Skeletal muscle tissue (tissue), 3 donors: ENCODE measurements at regions not wholly inside any gene's neighbourhood (a gene's known extent, or its start where the extent isn't known, plus 50 kb on each side); places are given as distances from the start of the nearest gene placed in this dataset.

Source experiments
- H3K27ac ChIP-seq: one replicate; pipeline ENCODE4 v1.7.0; 2013; ENCODE audit warnings: mild to moderate bottlenecking, low read depth, low read length, inconsistent platforms
- H3K27me3 ChIP-seq, 3 donors: one replicate each; pipeline ENCODE4 v1.7.0; 2013; ENCODE audit warnings: low read length in 3 of 3; ENCODE audit not compliant: control insufficient read depth in 3 of 3, insufficient read depth in 3 of 3
- H3K36me3 ChIP-seq, 3 donors: one replicate each; pipeline ENCODE4 v1.7.0; 2013; ENCODE audit warnings: low read length in 3 of 3; ENCODE audit not compliant: control insufficient read depth in 3 of 3, insufficient read depth in 3 of 3
- H3K4me1 ChIP-seq, 3 donors: one replicate each; pipeline ENCODE4 v1.7.0; 2013; ENCODE audit warnings: low read length in 3 of 3, mild to moderate bottlenecking in 3 of 3; ENCODE audit not compliant: control insufficient read depth in 3 of 3, insufficient read depth in 3 of 3
- H3K4me3 ChIP-seq, 3 donors: one replicate each; pipeline ENCODE4 v1.7.0; 2013; ENCODE audit warnings: low read length in 3 of 3
- H3K9ac ChIP-seq, 3 donors: one replicate each; pipeline ENCODE4 v1.7.0; 2013; ENCODE audit warnings: low read length in 3 of 3, mild to moderate bottlenecking in 3 of 3, moderate library complexity in 2 of 3, low read depth in 1 of 3
- H3K9me3 ChIP-seq, 3 donors: one replicate each; pipeline ENCODE4 v1.7.0; 2013; ENCODE audit warnings: low read length in 3 of 3; ENCODE audit not compliant: control insufficient read depth in 3 of 3
- donor health status: Osteomylitis.

DNA sequence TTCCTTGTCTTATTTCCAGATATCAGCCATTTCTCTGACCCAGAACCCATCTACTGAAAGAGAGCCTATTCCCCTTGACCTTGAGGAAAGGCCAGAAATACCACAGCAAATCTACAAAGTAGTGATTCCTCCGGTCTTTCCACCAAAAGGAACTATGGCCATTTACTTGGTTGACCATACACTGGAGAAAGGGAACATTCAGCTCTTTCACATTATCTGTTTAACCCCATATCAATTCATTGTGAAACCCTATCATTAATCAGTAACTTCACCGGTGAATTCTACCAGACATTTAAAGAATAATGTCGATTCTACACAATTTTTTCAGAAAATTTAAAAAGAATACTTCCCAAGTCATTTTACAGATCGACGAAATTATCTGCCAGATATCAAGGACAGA is 265.7 kb upstream of the CLEC14A start:
- H3K4me3 ChIP-seq: no peak overlapping the region
- peaks cover 0 to 3% (median 0%) of the 10 kb centered on the region in 3 donors for H3K4me1 ChIP-seq
- H3K27me3 ChIP-seq: no peaks in the 10 kb centered on the region
- H3K36me3 ChIP-seq: no peaks in the 10 kb centered on the region
- H3K9me3 ChIP-seq: no peaks in the 10 kb centered on the region
- no peak overlapping the region for H3K27ac ChIP-seq
- H3K9ac ChIP-seq: no peak overlapping the region

DNA sequence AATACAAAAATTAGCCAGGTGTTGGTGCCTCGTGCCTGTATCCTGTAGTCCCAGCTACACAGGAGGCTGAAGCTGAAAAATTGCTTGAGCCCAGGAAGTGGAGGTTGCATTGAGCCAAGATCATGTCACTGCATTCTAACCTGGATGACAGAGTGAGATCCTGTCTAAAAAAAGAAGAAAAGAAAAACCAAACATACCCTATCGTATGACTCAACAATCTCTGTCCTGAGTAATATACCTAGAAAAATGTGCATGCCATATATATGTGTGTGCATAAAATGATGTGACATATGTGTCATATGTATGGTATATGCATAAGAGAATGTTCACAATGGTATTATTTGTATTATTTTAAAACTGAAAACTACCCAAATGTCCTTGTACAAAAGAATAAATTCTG is 261.5 kb upstream of the CLEC14A start:
- no peaks in the 10 kb centered on the region for H3K9me3 ChIP-seq
- no peak overlapping the region for H3K4me3 ChIP-seq
- H3K9ac ChIP-seq: no peak overlapping the region
- H3K27me3 ChIP-seq: no peaks in the 10 kb centered on the region
- no peak overlapping the region for H3K27ac ChIP-seq
- no peaks in the 10 kb centered on the region for H3K36me3 ChIP-seq
- peaks cover 0 to 3% (median 0%) of the 10 kb centered on the region in 3 donors for H3K4me1 ChIP-seq

GRCh38 chr14:38512236-38512635 is 256.3 kb upstream of the CLEC14A start:
- Histone ChIP-seq H3K27ac (no peak overlapping the region), H3K9ac (no peak overlapping the region), H3K27me3 (no peaks in the 10 kb centered on the region), H3K4me3 (no peak overlapping the region), H3K36me3 (no peaks in the 10 kb centered on the region), H3K9me3 (no peaks in the 10 kb centered on the region), H3K4me1 (peaks cover 3 to 11% (median 5%) of the 10 kb centered on the region in 3 donors)

DNA sequence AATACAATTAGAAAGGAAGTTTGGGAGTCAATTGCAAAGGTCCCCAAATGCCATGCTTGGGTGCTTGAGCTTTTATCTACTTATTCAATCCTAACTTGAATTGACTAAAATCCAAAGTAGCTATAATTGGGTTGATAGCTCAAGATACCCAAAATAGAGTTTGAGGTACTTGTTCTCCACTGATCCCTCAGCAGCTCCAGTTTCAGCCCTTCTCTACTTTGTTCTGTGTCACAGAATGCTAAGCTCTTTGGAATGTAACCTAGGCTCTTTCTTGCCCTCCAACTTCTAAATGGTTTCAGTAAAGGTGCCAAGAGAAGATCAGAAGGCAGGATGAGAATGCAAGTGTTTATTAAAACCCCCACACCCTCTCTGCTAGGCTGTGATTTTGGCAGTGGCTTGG is 251.4 kb upstream of the CLEC14A start:
- no peaks in the 10 kb centered on the region for H3K36me3 ChIP-seq
- no peaks in the 10 kb centered on the region for H3K27me3 ChIP-seq
- H3K9me3 ChIP-seq: no peaks in the 10 kb centered on the region
- H3K4me3 ChIP-seq: peak overlapping the region in 1 of 3 donors; percentile 25
- H3K27ac ChIP-seq: peak overlapping the region; percentile 73
- H3K9ac ChIP-seq: no peak overlapping the region
- H3K4me1 ChIP-seq: peaks cover 6 to 14% (median 7%) of the 10 kb centered on the region in 3 donors

GRCh38 chr14:38505973-38506249 is 250.0 kb upstream of the CLEC14A start:
- peaks cover 6 to 14% (median 7%) of the 10 kb centered on the region in 3 donors for H3K4me1 ChIP-seq

DNA sequence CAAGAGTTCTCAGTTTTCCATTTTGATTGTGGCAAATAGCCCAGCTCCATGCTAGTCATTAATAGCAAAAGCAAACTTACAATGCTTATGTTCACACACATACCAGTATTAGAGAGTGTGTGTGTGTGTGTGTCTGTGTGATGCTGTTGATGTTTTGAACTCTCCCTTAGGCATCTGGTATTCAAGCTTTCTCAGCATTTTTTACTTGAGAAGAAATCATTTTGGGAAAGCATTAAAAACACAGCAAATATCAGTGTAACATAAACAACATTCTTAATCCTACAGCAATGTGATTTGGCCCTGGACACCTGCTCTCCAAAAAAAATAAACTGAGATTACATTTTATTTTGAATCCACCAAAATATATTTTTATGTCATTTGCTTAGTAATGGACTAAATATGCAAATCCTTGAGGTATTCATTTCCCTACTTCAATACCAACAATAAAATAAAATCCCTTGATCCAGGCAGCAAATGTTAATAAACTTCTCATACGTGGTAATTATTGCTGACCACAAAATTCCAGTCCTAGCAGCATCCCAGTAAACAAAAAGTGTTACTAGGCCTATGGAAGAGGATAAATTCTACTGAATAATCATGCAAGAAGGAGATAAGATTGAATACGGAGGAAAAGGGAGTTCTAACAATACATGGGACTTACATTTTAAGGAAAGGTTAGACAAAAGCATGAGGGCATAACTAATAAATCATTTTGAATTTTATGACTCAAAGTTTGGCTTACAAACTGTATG is 249.5 kb upstream of the CLEC14A start:
- H3K27me3 ChIP-seq: no peaks in the 10 kb centered on the region
- no peaks in the 10 kb centered on the region for H3K36me3 ChIP-seq
- no peaks in the 10 kb centered on the region for H3K9me3 ChIP-seq
- H3K4me3 ChIP-seq: no peak overlapping the region
- no peak overlapping the region for H3K27ac ChIP-seq
- peaks cover 6 to 14% (median 7%) of the 10 kb centered on the region in 3 donors for H3K4me1 ChIP-seq
- no peak overlapping the region for H3K9ac ChIP-seq

More at GRCh38 chr14:38505973-38506249, 250.0 kb upstream of the CLEC14A start:
- Histone ChIP-seq H3K27ac (no peak overlapping the region), H3K27me3 (no peaks in the 10 kb centered on the region), H3K9ac (no peak overlapping the region), H3K36me3 (no peaks in the 10 kb centered on the region), H3K4me3 (no peak overlapping the region), H3K9me3 (no peaks in the 10 kb centered on the region)

- H3K27me3 ChIP-seq: no peaks in the 10 kb centered on the region
- no peak overlapping the region for H3K4me3 ChIP-seq
- no peaks in the 10 kb centered on the region for H3K9me3 ChIP-seq
- H3K36me3 ChIP-seq: no peaks in the 10 kb centered on the region
- H3K9ac ChIP-seq: no peak overlapping the region
- H3K4me1 ChIP-seq: peaks cover 6 to 14% (median 7%) of the 10 kb centered on the region in 3 donors
- H3K27ac ChIP-seq: no peak overlapping the region
Measured at GRCh38 chr14:38504175-38504574, 248.3 kb upstream of the CLEC14A start.

GRCh38 chr14:38502239-38502638 is 246.3 kb upstream of the CLEC14A start:
- no peak overlapping the region for H3K4me3 ChIP-seq
- no peaks in the 10 kb centered on the region for H3K9me3 ChIP-seq
- H3K4me1 ChIP-seq: peaks cover 3% of the 10 kb centered on the region in 3 donors

GRCh38 chr14:38500125-38500524 is 244.2 kb upstream of the CLEC14A start:
- no peaks in the 10 kb centered on the region for H3K36me3 ChIP-seq
- H3K4me3 ChIP-seq: no peak overlapping the region
- peaks cover 10 to 12% (median 10%) of the 10 kb centered on the region in 3 donors for H3K4me1 ChIP-seq
- no peaks in the 10 kb centered on the region for H3K27me3 ChIP-seq
- no peak overlapping the region for H3K27ac ChIP-seq
- H3K9me3 ChIP-seq: no peaks in the 10 kb centered on the region
- no peak overlapping the region for H3K9ac ChIP-seq

More at GRCh38 chr14:38502239-38502638, 246.3 kb upstream of the CLEC14A start:
- no peak overlapping the region for H3K9ac ChIP-seq
- no peaks in the 10 kb centered on the region for H3K36me3 ChIP-seq
- no peak overlapping the region for H3K27ac ChIP-seq
- no peaks in the 10 kb centered on the region for H3K27me3 ChIP-seq

DNA sequence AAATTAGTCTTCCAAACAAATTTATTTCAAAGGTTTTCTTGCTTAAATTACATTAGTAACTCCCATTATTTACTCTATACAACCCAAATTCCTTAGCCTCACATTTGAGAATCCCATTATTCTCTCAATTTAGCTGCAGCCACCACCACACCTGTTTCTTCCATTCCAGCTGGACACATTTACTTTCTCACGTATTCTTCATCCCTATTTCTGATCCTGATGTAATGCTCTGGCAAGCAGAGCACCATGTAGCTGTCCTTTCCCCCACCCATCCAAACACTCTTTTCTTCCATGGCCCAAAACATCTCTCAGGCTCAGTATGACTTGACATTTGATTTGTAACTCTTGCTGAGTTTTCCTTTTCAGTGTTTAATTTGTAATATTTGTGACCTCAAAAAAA is 240.2 kb upstream of the CLEC14A start:
- no peaks in the 10 kb centered on the region for H3K27me3 ChIP-seq
- no peak overlapping the region for H3K9ac ChIP-seq
- peak overlapping the region; percentile 70 for H3K27ac ChIP-seq
- H3K4me1 ChIP-seq: peaks cover 10 to 12% (median 10%) of the 10 kb centered on the region in 3 donors
- no peak overlapping the region for H3K4me3 ChIP-seq
- H3K36me3 ChIP-seq: no peaks in the 10 kb centered on the region
- no peaks in the 10 kb centered on the region for H3K9me3 ChIP-seq
